ENCODE measurements at regions not wholly inside any gene's neighbourhood (a gene's known extent, or its start where the extent isn't known, plus 50 kb on each side); places are given as distances from the start of the nearest gene placed in this dataset.

DNA sequence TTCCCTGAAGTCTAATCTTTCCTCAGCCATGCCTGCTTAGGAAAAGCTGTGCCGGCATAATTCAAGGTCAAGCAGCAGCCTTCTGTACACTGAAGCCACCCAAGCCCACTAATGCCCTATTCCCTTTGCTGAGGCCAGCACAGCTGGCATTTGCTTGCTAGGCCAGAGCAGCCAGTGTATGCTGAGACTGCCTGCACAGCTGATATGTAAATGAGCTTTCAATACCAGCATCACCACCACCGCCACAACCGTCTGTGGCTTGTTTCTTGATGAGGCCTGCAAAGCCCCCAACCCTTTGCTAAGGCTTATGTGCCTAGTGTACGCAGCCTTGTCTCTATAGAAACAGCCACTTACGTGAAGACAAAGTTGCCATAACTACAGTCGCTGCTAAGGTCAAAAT lies 56.3 kb upstream of the TNRC6B start:
- in situ Hi-C loops (cut with MboI; ENCODE audit: low sequenced_read_pairs, unreplicated experiment), result no loop called here
- DNase-seq (ENCODE audit: low spot score), result no peak
- TF ChIP-seq, protein P1, sequence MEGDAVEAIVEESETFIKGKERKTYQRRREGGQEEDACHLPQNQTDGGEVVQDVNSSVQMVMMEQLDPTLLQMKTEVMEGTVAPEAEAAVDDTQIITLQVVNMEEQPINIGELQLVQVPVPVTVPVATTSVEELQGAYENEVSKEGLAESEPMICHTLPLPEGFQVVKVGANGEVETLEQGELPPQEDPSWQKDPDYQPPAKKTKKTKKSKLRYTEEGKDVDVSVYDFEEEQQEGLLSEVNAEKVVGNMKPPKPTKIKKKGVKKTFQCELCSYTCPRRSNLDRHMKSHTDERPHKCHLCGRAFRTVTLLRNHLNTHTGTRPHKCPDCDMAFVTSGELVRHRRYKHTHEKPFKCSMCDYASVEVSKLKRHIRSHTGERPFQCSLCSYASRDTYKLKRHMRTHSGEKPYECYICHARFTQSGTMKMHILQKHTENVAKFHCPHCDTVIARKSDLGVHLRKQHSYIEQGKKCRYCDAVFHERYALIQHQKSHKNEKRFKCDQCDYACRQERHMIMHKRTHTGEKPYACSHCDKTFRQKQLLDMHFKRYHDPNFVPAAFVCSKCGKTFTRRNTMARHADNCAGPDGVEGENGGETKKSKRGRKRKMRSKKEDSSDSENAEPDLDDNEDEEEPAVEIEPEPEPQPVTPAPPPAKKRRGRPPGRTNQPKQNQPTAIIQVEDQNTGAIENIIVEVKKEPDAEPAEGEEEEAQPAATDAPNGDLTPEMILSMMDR (IDR thresholded peaks at IDR 0.05; ENCODE audit: borderline replicate concordance, control extremely low read depth, extremely low read depth, insufficient read depth, missing control alignments), result no peak

DNA sequence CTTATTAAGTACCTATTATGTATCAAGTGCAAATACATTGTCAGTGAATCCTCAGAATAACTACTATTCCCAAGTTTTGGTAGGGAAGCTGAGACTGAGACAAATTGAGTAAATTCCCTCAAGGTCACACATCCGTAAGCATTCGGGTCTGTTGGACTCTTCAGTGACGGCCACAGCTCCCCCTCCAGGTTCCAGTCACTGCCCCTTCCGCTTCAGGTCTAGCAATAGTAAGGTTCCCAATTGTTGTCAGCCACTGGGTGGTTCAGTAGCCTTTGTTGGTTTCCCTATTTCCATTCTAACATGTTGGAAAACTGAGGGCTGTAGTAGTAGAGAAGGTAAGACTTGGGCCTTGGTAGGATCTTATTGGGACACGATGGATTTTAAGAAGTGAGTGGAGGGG lies 54.9 kb upstream of the TNRC6B start:
- TF ChIP-seq, protein P1 (IDR thresholded peaks at IDR 0.05; ENCODE audit: borderline replicate concordance, control extremely low read depth, extremely low read depth, insufficient read depth, missing control alignments), result no peak
- no peak for DNase-seq (ENCODE audit: low spot score)
- in situ Hi-C loops (cut with MboI; ENCODE audit: low sequenced_read_pairs, unreplicated experiment), result no loop called here

DNA sequence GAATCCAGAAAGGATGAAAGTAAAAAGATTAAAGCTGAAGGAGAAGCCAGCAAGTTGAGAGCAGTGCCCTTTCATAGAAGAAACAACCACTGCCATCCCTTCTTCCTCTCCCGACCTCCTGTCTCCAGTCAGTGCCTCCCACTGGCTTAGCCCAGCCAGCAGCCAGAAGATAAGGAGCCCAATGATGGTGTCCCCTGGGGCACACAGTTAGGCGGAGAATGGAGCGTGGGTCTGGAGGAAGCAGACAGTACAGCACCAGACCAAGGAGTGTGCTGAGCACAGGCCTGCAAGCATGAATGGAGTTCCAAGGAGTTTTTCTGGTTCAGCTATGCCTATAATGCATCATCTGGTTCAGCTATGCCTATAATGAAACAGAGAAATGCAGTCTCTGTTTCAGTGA lies 54.3 kb upstream of the TNRC6B start:
- no peak for DNase-seq (ENCODE audit: low spot score)
- TF ChIP-seq, protein P1 (IDR thresholded peaks at IDR 0.05; ENCODE audit: borderline replicate concordance, control extremely low read depth, extremely low read depth, insufficient read depth, missing control alignments), result no peak
- in situ Hi-C loops (cut with MboI; ENCODE audit: low sequenced_read_pairs, unreplicated experiment), result no loop called here

Data from GM13976 (cell line).